ENCODE measurements at regions not wholly inside any gene's neighbourhood (a gene's known extent, or its start where the extent isn't known, plus 50 kb on each side); places are given as distances from the start of the nearest gene placed in this dataset.
A peak's percentile ranks its signal among the peaks of the same experiment; 100 is the strongest.

- Mint-ChIP-seq H3K36me3 (ENCODE audit: low read depth, unreplicated experiment) (no peaks in the 10 kb centered on the region), H3K4me3 (ENCODE audit: unreplicated experiment) (no peak overlapping the region), H3K27ac (ENCODE audit: unreplicated experiment) (peak overlapping the region; percentile 56), H3K9me3 (ENCODE audit: unreplicated experiment) (no peaks in the 10 kb centered on the region), H3K4me1 (ENCODE audit: low read depth, unreplicated experiment) (peaks cover 28% of the 10 kb centered on the region), H3K27me3 (ENCODE audit: low read depth, unreplicated experiment) (no peaks in the 10 kb centered on the region)
- FAIRE-seq (no peak), DNase-seq (ENCODE audit: low read depth) (no peak)
- H3K4me1 ChIP-seq (ENCODE audit: insufficient read depth, low read length): peaks cover 16% of the 10 kb centered on the region
- TF ChIP-seq, protein P1, sequence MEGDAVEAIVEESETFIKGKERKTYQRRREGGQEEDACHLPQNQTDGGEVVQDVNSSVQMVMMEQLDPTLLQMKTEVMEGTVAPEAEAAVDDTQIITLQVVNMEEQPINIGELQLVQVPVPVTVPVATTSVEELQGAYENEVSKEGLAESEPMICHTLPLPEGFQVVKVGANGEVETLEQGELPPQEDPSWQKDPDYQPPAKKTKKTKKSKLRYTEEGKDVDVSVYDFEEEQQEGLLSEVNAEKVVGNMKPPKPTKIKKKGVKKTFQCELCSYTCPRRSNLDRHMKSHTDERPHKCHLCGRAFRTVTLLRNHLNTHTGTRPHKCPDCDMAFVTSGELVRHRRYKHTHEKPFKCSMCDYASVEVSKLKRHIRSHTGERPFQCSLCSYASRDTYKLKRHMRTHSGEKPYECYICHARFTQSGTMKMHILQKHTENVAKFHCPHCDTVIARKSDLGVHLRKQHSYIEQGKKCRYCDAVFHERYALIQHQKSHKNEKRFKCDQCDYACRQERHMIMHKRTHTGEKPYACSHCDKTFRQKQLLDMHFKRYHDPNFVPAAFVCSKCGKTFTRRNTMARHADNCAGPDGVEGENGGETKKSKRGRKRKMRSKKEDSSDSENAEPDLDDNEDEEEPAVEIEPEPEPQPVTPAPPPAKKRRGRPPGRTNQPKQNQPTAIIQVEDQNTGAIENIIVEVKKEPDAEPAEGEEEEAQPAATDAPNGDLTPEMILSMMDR (IDR thresholded peaks at IDR 0.05; ENCODE audit: insufficient read depth, low read depth, low read length): no peak
- no peak for TF ChIP-seq EZH2 (IDR thresholded peaks at IDR 0.05; ENCODE audit: insufficient read depth, low read length)
- H3K9me3 ChIP-seq (ENCODE audit: insufficient read depth, low read depth, low read length): no peaks in the 10 kb centered on the region
- no peaks in the 10 kb centered on the region for H3K36me3 ChIP-seq (ENCODE audit: insufficient read depth, low read length)
- no peak overlapping the region for H3K27ac ChIP-seq (ENCODE audit: low read depth, low read length)
- no peaks in the 10 kb centered on the region for H4K20me1 ChIP-seq (ENCODE audit: insufficient read depth, low read length)
- H3K4me2 ChIP-seq (ENCODE audit: low read length): peak overlapping the region; percentile 55
- H3K79me2 ChIP-seq (ENCODE audit: insufficient read depth, low read length): no peaks in the 10 kb centered on the region
- no peak overlapping the region for H3K9ac ChIP-seq (ENCODE audit: low read length)
- H3K4me3 ChIP-seq (ENCODE audit: insufficient read depth, low read depth, low read length): no peak overlapping the region
- no peaks in the 10 kb centered on the region for H3K27me3 ChIP-seq (ENCODE audit: insufficient read depth, low read length)
- H2AFZ ChIP-seq (ENCODE audit: low read depth, low read length): peak overlapping the region; percentile 2
Measured at GRCh38 chr12:93109551-93110203, 180.6 kb upstream of the EEA1 start.

GRCh38 chr12:93111773-93112172 lies 182.7 kb upstream of the EEA1 start:
- TF ChIP-seq, protein P1 (IDR thresholded peaks at IDR 0.05; ENCODE audit: insufficient read depth, low read depth, low read length): no peak
- TF ChIP-seq EZH2 (IDR thresholded peaks at IDR 0.05; ENCODE audit: insufficient read depth, low read length): no peak
- no peak overlapping the region for H3K4me3 ChIP-seq (ENCODE audit: insufficient read depth, low read depth, low read length)
- H2AFZ ChIP-seq (ENCODE audit: low read depth, low read length): no peak overlapping the region
- no peaks in the 10 kb centered on the region for H3K9me3 ChIP-seq (ENCODE audit: insufficient read depth, low read depth, low read length)
- FAIRE-seq (no peak), DNase-seq (ENCODE audit: low read depth) (no peak)
- no peaks in the 10 kb centered on the region for H4K20me1 ChIP-seq (ENCODE audit: insufficient read depth, low read length)
- no peaks in the 10 kb centered on the region for H3K36me3 Mint-ChIP-seq (ENCODE audit: low read depth, unreplicated experiment)
- no peak overlapping the region for H3K4me2 ChIP-seq (ENCODE audit: low read length)
- H3K9ac ChIP-seq (ENCODE audit: low read length): no peak overlapping the region
- no peaks in the 10 kb centered on the region for H3K27me3 ChIP-seq (ENCODE audit: insufficient read depth, low read length)
- H3K79me2 ChIP-seq (ENCODE audit: insufficient read depth, low read length): no peaks in the 10 kb centered on the region
- no peak overlapping the region for H3K27ac Mint-ChIP-seq (ENCODE audit: unreplicated experiment)
- no peak overlapping the region for H3K4me3 Mint-ChIP-seq (ENCODE audit: unreplicated experiment)
- H3K27me3 Mint-ChIP-seq (ENCODE audit: low read depth, unreplicated experiment): no peaks in the 10 kb centered on the region
- no peaks in the 10 kb centered on the region for H3K36me3 ChIP-seq (ENCODE audit: insufficient read depth, low read length)
- H3K9me3 Mint-ChIP-seq (ENCODE audit: unreplicated experiment): no peaks in the 10 kb centered on the region
- H3K4me1 ChIP-seq (ENCODE audit: insufficient read depth, low read length): peaks cover 18% of the 10 kb centered on the region
- peaks cover 28% of the 10 kb centered on the region for H3K4me1 Mint-ChIP-seq (ENCODE audit: low read depth, unreplicated experiment)
- H3K27ac ChIP-seq (ENCODE audit: low read depth, low read length): no peak overlapping the region

DNA sequence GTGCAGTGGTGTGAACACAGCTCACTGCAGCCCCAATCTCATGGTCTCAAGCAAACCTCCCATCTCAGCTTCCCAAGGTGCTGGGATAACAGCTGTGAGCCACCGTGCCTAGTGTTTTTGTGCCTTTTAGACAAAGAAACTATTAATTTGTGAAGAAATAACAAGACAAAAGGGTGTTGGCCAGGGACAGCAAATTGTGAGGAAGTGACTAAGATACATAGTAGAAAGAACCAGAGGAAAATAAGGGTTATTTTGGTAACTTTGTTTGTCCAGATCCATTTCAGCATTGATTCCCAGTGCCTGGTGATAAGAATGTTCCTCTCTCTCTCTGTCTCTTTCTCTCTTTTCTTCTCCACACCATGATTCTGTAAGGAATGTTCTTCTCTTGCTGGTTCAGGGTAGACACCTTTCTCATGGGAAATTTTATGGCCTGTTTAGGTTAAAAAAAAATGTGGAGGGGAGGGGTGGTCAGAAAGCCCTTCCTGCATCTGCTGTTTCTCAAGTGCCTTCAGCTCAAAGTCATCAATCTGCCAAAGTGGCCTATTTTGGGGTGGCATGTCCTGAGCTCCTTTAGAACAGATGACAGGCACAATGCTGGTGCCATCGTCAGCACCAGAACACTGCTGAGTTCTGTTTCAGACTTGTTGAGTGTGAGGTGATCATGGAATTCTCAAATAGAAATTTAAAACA lies 184.4 kb upstream of the EEA1 start:
- Mint-ChIP-seq H3K36me3 (ENCODE audit: low read depth, unreplicated experiment) (no peaks in the 10 kb centered on the region), H3K27me3 (ENCODE audit: low read depth, unreplicated experiment) (no peaks in the 10 kb centered on the region), H3K4me3 (ENCODE audit: unreplicated experiment) (no peak overlapping the region), H3K27ac (ENCODE audit: unreplicated experiment) (no peak overlapping the region), H3K4me1 (ENCODE audit: low read depth, unreplicated experiment) (peaks cover 21% of the 10 kb centered on the region), H3K9me3 (ENCODE audit: unreplicated experiment) (no peaks in the 10 kb centered on the region)
- DNase-seq (ENCODE audit: low read depth): no peak
- no peaks in the 10 kb centered on the region for H4K20me1 ChIP-seq (ENCODE audit: insufficient read depth, low read length)
- no peaks in the 10 kb centered on the region for H3K36me3 ChIP-seq (ENCODE audit: insufficient read depth, low read length)
- no peaks in the 10 kb centered on the region for H3K9me3 ChIP-seq (ENCODE audit: insufficient read depth, low read depth, low read length)
- H3K27me3 ChIP-seq (ENCODE audit: insufficient read depth, low read length): no peaks in the 10 kb centered on the region
- peaks cover 18% of the 10 kb centered on the region for H3K4me1 ChIP-seq (ENCODE audit: insufficient read depth, low read length)
- TF ChIP-seq, protein P1 (IDR thresholded peaks at IDR 0.05; ENCODE audit: insufficient read depth, low read depth, low read length): no peak
- no peak for TF ChIP-seq EZH2 (IDR thresholded peaks at IDR 0.05; ENCODE audit: insufficient read depth, low read length)
- H3K79me2 ChIP-seq (ENCODE audit: insufficient read depth, low read length): no peaks in the 10 kb centered on the region
- H3K9ac ChIP-seq (ENCODE audit: low read length): no peak overlapping the region
- no peak overlapping the region for H3K4me3 ChIP-seq (ENCODE audit: insufficient read depth, low read depth, low read length)
- peak overlapping the region; percentile 59 for H2AFZ ChIP-seq (ENCODE audit: low read depth, low read length)
- FAIRE-seq: no peak
- peak overlapping the region; percentile 22 for H3K4me2 ChIP-seq (ENCODE audit: low read length)
- no peak overlapping the region for H3K27ac ChIP-seq (ENCODE audit: low read depth, low read length)

Measured in astrocyte (in vitro differentiated cells and primary cell).